ENCODE measurements at regions not wholly inside any gene's neighbourhood (a gene's known extent, or its start where the extent isn't known, plus 50 kb on each side); places are given as distances from the start of the nearest gene placed in this dataset.
A peak's percentile ranks its signal among the peaks of the same experiment; 100 is the strongest.

DNA sequence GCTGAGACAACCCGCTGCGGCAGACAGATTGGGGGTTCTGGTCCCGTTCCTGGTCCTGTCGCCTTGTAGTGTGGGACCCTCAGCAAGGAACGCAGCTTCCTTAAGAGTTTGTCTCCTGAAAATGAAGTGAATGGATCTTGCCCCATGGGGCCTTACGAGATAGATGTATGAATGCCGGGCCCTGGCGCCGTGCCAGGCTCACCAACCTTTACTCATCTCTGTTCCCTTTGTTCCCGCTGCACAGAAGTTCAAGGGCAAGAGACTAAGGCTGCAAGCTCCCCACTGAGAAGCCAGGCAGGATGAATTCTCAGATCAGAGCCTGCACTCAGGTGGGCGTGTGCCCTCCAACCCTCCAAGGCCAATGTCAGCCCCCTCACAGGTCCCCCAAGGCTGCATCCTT lies 162.7 kb upstream of the IQSEC1 start (continued):
- TF ChIP-seq, protein P1, sequence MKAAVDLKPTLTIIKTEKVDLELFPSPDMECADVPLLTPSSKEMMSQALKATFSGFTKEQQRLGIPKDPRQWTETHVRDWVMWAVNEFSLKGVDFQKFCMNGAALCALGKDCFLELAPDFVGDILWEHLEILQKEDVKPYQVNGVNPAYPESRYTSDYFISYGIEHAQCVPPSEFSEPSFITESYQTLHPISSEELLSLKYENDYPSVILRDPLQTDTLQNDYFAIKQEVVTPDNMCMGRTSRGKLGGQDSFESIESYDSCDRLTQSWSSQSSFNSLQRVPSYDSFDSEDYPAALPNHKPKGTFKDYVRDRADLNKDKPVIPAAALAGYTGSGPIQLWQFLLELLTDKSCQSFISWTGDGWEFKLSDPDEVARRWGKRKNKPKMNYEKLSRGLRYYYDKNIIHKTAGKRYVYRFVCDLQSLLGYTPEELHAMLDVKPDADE (IDR thresholded peaks at IDR 0.05): no peak
- TF ChIP-seq, protein P2, sequence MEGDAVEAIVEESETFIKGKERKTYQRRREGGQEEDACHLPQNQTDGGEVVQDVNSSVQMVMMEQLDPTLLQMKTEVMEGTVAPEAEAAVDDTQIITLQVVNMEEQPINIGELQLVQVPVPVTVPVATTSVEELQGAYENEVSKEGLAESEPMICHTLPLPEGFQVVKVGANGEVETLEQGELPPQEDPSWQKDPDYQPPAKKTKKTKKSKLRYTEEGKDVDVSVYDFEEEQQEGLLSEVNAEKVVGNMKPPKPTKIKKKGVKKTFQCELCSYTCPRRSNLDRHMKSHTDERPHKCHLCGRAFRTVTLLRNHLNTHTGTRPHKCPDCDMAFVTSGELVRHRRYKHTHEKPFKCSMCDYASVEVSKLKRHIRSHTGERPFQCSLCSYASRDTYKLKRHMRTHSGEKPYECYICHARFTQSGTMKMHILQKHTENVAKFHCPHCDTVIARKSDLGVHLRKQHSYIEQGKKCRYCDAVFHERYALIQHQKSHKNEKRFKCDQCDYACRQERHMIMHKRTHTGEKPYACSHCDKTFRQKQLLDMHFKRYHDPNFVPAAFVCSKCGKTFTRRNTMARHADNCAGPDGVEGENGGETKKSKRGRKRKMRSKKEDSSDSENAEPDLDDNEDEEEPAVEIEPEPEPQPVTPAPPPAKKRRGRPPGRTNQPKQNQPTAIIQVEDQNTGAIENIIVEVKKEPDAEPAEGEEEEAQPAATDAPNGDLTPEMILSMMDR (conservative IDR thresholded peaks at IDR 0.05; ENCODE audit: low read depth in 2 of 2): no peak
- TF ChIP-seq EZH2 (IDR thresholded peaks at IDR 0.05; ENCODE audit: low read depth, unreplicated experiment) (no peak), ZNF331 (CRISPR knock-in tag; IDR thresholded peaks at IDR 0.05; ENCODE audit: low read depth) (no peak), CREB1 (CRISPR knock-in tag; IDR thresholded peaks at IDR 0.05; ENCODE audit: low read depth) (no peak), POLR2AphosphoS5 (IDR thresholded peaks at IDR 0.05; ENCODE audit: low read depth) (no peak), ZNF114 (CRISPR knock-in tag; IDR thresholded peaks at IDR 0.05) (no peak), EZH2phosphoT487 (IDR thresholded peaks at IDR 0.05; ENCODE audit: unreplicated experiment) (no peak), STAT1 (IDR thresholded peaks at IDR 0.05; ENCODE audit: unreplicated experiment) (no peak), JUNB (IDR thresholded peaks at IDR 0.05; ENCODE audit: unreplicated experiment) (no peak), NANOG (IDR thresholded peaks at IDR 0.05; ENCODE audit: borderline replicate concordance) (no peak)
- TF ChIP-seq, protein P3, sequence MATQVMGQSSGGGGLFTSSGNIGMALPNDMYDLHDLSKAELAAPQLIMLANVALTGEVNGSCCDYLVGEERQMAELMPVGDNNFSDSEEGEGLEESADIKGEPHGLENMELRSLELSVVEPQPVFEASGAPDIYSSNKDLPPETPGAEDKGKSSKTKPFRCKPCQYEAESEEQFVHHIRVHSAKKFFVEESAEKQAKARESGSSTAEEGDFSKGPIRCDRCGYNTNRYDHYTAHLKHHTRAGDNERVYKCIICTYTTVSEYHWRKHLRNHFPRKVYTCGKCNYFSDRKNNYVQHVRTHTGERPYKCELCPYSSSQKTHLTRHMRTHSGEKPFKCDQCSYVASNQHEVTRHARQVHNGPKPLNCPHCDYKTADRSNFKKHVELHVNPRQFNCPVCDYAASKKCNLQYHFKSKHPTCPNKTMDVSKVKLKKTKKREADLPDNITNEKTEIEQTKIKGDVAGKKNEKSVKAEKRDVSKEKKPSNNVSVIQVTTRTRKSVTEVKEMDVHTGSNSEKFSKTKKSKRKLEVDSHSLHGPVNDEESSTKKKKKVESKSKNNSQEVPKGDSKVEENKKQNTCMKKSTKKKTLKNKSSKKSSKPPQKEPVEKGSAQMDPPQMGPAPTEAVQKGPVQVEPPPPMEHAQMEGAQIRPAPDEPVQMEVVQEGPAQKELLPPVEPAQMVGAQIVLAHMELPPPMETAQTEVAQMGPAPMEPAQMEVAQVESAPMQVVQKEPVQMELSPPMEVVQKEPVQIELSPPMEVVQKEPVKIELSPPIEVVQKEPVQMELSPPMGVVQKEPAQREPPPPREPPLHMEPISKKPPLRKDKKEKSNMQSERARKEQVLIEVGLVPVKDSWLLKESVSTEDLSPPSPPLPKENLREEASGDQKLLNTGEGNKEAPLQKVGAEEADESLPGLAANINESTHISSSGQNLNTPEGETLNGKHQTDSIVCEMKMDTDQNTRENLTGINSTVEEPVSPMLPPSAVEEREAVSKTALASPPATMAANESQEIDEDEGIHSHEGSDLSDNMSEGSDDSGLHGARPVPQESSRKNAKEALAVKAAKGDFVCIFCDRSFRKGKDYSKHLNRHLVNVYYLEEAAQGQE (IDR thresholded peaks at IDR 0.05; ENCODE audit: unreplicated experiment): no peak

DNA sequence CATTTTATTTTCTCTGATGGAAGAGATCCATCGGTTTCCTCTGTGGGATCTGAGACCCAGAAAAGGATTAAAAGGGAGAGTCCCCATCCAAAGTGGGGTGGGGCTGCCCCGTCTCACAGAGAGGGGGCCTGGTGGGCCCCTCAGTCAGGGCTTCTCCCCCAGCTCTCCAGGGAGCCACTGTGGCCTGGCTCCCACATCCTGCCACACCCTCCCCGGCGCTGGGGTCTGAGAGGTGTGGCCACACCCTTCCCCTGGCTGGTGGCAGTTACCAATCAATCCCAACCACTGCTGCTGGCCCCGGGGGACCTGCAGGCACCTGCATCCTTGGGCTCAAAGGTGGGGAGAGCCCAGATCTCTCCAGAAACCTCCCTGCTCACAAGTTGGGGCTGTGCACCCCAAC lies 161.8 kb upstream of the IQSEC1 start:
- H3K4me3 ChIP-seq: no peak overlapping the region
- H3K27ac ChIP-seq (ENCODE audit: low read depth): no peak overlapping the region
- H3K27ac Mint-ChIP-seq: no peak overlapping the region
- no peaks in the 10 kb centered on the region for H4K20me1 ChIP-seq (replicated peaks; ENCODE audit: insufficient read depth)
- H3K4me1 Mint-ChIP-seq: peaks cover 29% of the 10 kb centered on the region
- no peak overlapping the region for H2AFZ ChIP-seq
- peaks cover 9% of the 10 kb centered on the region for H3K27me3 Mint-ChIP-seq (ENCODE audit: insufficient read depth, low read depth, poor library complexity)
- no peaks in the 10 kb centered on the region for H3K9me3 Mint-ChIP-seq
- ATAC-seq (peak; percentile 23), DNase-seq (ENCODE audit: low spot score) (peak; percentile 19)
- no peaks in the 10 kb centered on the region for H3K36me3 Mint-ChIP-seq (ENCODE audit: low read depth)
- H3K4me1 ChIP-seq (ENCODE audit: insufficient read depth): peaks cover 7% of the 10 kb centered on the region; the same call in 1 of the 2 replicates
- H3K9me2 ChIP-seq (ENCODE audit: insufficient read depth): no peaks in the 10 kb centered on the region
- no peak overlapping the region for H3K4me2 ChIP-seq
- no peaks in the 10 kb centered on the region for H3K27me3 ChIP-seq (ENCODE audit: insufficient read depth)
- H3K36me3 ChIP-seq (ENCODE audit: insufficient read depth): no peaks in the 10 kb centered on the region
- no peaks in the 10 kb centered on the region for H3K79me2 ChIP-seq (replicated peaks; ENCODE audit: insufficient read depth)
- no peak overlapping the region for H3K4me3 Mint-ChIP-seq
- H3F3A ChIP-seq (replicated peaks; ENCODE audit: low read depth): no peaks in the 10 kb centered on the region
- no peak for TF ChIP-seq EZH2 (IDR thresholded peaks at IDR 0.05; ENCODE audit: low read depth, unreplicated experiment)
- TF ChIP-seq, protein P3 (IDR thresholded peaks at IDR 0.05; ENCODE audit: unreplicated experiment): no peak
